Endothelial cell of umbilical vein (primary cell): ENCODE measurements at regions not wholly inside any gene's neighbourhood (a gene's known extent, or its start where the extent isn't known, plus 50 kb on each side); places are given as distances from the start of the nearest gene placed in this dataset.
"Not testable (repeated sequence)": the region's sequence is repeated elsewhere in the genome, so short reads cannot be mapped to it uniquely, and the experiment has no call there.

Experiments
- BruUV-seq: library from RNA; stranded (reverse); fragments of 400-500 nt; replicated peaks from 2 replicates; lab custom pipeline; 2021; lab: Mats Ljungman, UMichigan
- CTCF ChIA-PET: fragments of 300-600, 350-600 bp; sonication (Branson Sonifier 250); formaldehyde crosslinking; loops from one replicate; lab custom pipeline; 2021; ENCODE audit warnings: antibody characterized with exemption, inconsistent platforms; lab: Charles Lee
- POLR2A ChIA-PET: fragments of 300-600, 350-600 bp; sonication (Branson Sonifier 250); formaldehyde crosslinking; loops from one replicate; lab custom pipeline; 2021; ENCODE audit warnings: antibody characterized with exemption, inconsistent platforms; lab: Charles Lee
- DNase-seq: peaks from one replicate; pipeline ENCODE4 v3.0.0-alpha.2; 2011; ENCODE audit warnings: low read depth, low spot score
- FAIRE-seq: peaks from 2 replicates; lab custom pipeline; 2011; peaks lifted over from hg19 to GRCh38; lab: Jason Lieb, UNC
- H2AFZ ChIP-seq: 2 replicates; pipeline ENCODE4 v1.6.0; 2012; ENCODE audit warnings: low read depth, low read length, control low read depth, inconsistent platforms
- H3K27ac ChIP-seq: 2 replicates; pipeline ENCODE4 v1.5.1; 2011; ENCODE audit warnings: low read depth, mild to moderate bottlenecking, control low read depth, low read length, moderate library complexity; ENCODE audit not compliant: insufficient read depth
- H3K27me3 ChIP-seq, 2 experiments: 2 replicates each; pipeline versions ENCODE4 v1.6.0 to v1.6.1; 2011; ENCODE audit warnings: low read length in 2 of 2, mixed read lengths in 1 of 2; ENCODE audit not compliant: control insufficient read depth in 2 of 2, insufficient read depth in 2 of 2
- H3K36me3 ChIP-seq, 2 experiments: 2 replicates in 1 of 2; 3 replicates in 1 of 2; pipeline ENCODE4 v1.5.1; 2011; ENCODE audit warnings: low read length in 2 of 2, mild to moderate bottlenecking in 1 of 2, moderate library complexity in 1 of 2; ENCODE audit not compliant: control insufficient read depth in 2 of 2, insufficient read depth in 2 of 2; ENCODE audit errors: extremely low read depth in 1 of 2
- H3K4me1 ChIP-seq: 3 replicates; pipeline ENCODE4 v1.5.1; 2011; ENCODE audit warnings: mild to moderate bottlenecking, low read length; ENCODE audit not compliant: control insufficient read depth, insufficient read depth; ENCODE audit errors: extremely low read depth
- H3K4me2 ChIP-seq: 2 replicates; pipeline ENCODE4 v1.6.1; 2011; ENCODE audit warnings: low read length, control low read depth, mixed read lengths; ENCODE audit not compliant: insufficient read depth
- H3K4me3 ChIP-seq, 3 experiments: fragments of 200-600 bp in 1 of 3; sonication (generic), shearing (Covaris generic) in 1 of 3; replicated peaks in 1 of 3; 2 replicates each; pipeline ENCODE4 v1.5.1; 2011 to 2016; ENCODE audit warnings: control low read depth in 3 of 3, low read length in 3 of 3, mild to moderate bottlenecking in 2 of 3, inconsistent platforms in 1 of 3, low read depth in 1 of 3, moderate library complexity in 1 of 3; ENCODE audit not compliant: insufficient read depth in 1 of 3
- H3K79me2 ChIP-seq: 2 replicates; pipeline ENCODE4 v1.6.0; 2012; ENCODE audit warnings: low read length, inconsistent platforms; ENCODE audit not compliant: control insufficient read depth, insufficient read depth
- H3K9ac ChIP-seq: replicated peaks from 2 replicates; pipeline ENCODE3; 2011; ENCODE audit warnings: low read length, control low read depth; ENCODE audit not compliant: insufficient read depth; ENCODE audit errors: extremely low read depth
- H3K9me1 ChIP-seq: replicated peaks from 3 replicates; pipeline ENCODE4 v1.6.0; 2011; ENCODE audit warnings: mild to moderate bottlenecking, low read length; ENCODE audit not compliant: control insufficient read depth, insufficient read depth; ENCODE audit errors: extremely low read depth
- H3K9me3 ChIP-seq: replicated peaks from 2 replicates; pipeline ENCODE4 v1.5.1; 2012; ENCODE audit warnings: low read length, inconsistent platforms; ENCODE audit not compliant: control insufficient read depth, insufficient read depth
- H4K20me1 ChIP-seq: replicated peaks from 2 replicates; pipeline ENCODE3; 2011; ENCODE audit warnings: mild to moderate bottlenecking, low read length; ENCODE audit not compliant: control insufficient read depth, insufficient read depth; ENCODE audit errors: extremely low read depth
- CTCF ChIP-seq, 2 donors: IDR thresholded peaks; 1 replicate in 1 of 2; 2 replicates in 1 of 2; pipeline ENCODE4 v1.5.1; 2011; ENCODE audit warnings: low read length in 2 of 2, mild to moderate bottlenecking in 2 of 2, moderate library complexity in 2 of 2, control low read depth in 1 of 2, inconsistent platforms in 1 of 2, low read depth in 1 of 2; ENCODE audit not compliant: insufficient read depth in 1 of 2; ENCODE audit errors: extremely low read depth in 1 of 2
- EZH2 ChIP-seq: IDR thresholded peaks from 2 replicates; pipeline ENCODE4 v1.6.1; 2012; ENCODE audit warnings: borderline replicate concordance, low read depth, mild to moderate bottlenecking, moderate library complexity, low read length, inconsistent platforms; ENCODE audit not compliant: severe bottlenecking
- JUN ChIP-seq: IDR thresholded peaks from 2 replicates; pipeline ENCODE4 v1.6.1; 2011; ENCODE audit warnings: borderline replicate concordance, low read depth; ENCODE audit not compliant: insufficient read length, insufficient read depth
- MYC ChIP-seq: IDR thresholded peaks from one replicate; pipeline ENCODE4 v1.6.1; 2011; ENCODE audit warnings: mild to moderate bottlenecking, low read depth, low read length
- POLR2A ChIP-seq: IDR thresholded peaks from 2 replicates; pipeline ENCODE4 v1.6.1; 2012; ENCODE audit warnings: low read depth, mild to moderate bottlenecking, control low read depth, low read length
- POLR2AphosphoS5 ChIP-seq: IDR thresholded peaks from 2 replicates; pipeline ENCODE4 v1.6.1; 2012; ENCODE audit warnings: low read depth, mild to moderate bottlenecking, control low read depth, low read length, moderate library complexity; ENCODE audit not compliant: insufficient read depth
- dilution Hi-C: fragments of 300-500 bp; cut with MboI; formaldehyde crosslinking; loops from one replicate; pipeline ENCODE4 v1.15.0; 2019; ENCODE audit warnings: low sequenced_read_pairs; ENCODE audit not compliant: extremely low pct_ligation_motif_present
- intact Hi-C: fragments of 100-400 bp; cut with micrococcal nuclease; formaldehyde crosslinking; loops from one replicate; pipeline ENCODE4 v1.10.0; 2022

GRCh38 chr18:75714766-75715165, 287.3 kb upstream of the SMIM21 start:
- H3K79me2 ChIP-seq, result no peaks in the 10 kb centered on the region
- dilution Hi-C loops, result no loop called here
- intact Hi-C loops, result no loop called here
- peaks cover 4% of the 10 kb centered on the region for H3K9me3 ChIP-seq
- CTCF ChIA-PET, result no interaction called here
- FAIRE-seq (no peak), DNase-seq (no peak)
- H3K4me2 ChIP-seq, result no peak overlapping the region
- no peaks in the 10 kb centered on the region for H3K4me1 ChIP-seq
- no TSS peak for BruUV-seq
- no peaks in the 10 kb centered on the region for H3K27me3 ChIP-seq
- H3K27ac ChIP-seq, result no peak overlapping the region
- no peak for TF ChIP-seq EZH2
- no peak for TF ChIP-seq MYC
- TF ChIP-seq POLR2AphosphoS5, result no peak
- TF ChIP-seq JUN, result no peak
- TF ChIP-seq CTCF (IDR thresholded peaks at IDR 0.05; ENCODE audit: extremely low read depth in 1 of 2, insufficient read depth in 1 of 2, low read depth in 1 of 2, low read length in 2 of 2), result no peak
- TF ChIP-seq POLR2A, result no peak
- H3K9ac ChIP-seq, result no peak overlapping the region
- H3K4me3 ChIP-seq, result no peak overlapping the region
- no peak overlapping the region for H2AFZ ChIP-seq
- H3K9me1 ChIP-seq, result no peaks in the 10 kb centered on the region
- H3K36me3 ChIP-seq, result no peaks in the 10 kb centered on the region
- POLR2A ChIA-PET, result no interaction called here
- H4K20me1 ChIP-seq, result no peaks in the 10 kb centered on the region

- H2AFZ ChIP-seq, H3K36me3 ChIP-seq, DNase-seq, H3K9ac ChIP-seq, H3K27me3 ChIP-seq, H3K4me3 ChIP-seq, H3K9me1 ChIP-seq, POLR2A ChIA-PET, FAIRE-seq, H3K4me2 ChIP-seq, CTCF ChIA-PET, H3K79me2 ChIP-seq, intact Hi-C loops, H4K20me1 ChIP-seq, H3K9me3 ChIP-seq, BruUV-seq, H3K4me1 ChIP-seq, dilution Hi-C loops, H3K27ac ChIP-seq: not testable (repeated sequence)
Observed at GRCh38 chr18:75712124-75712867, 284.8 kb upstream of the SMIM21 start.
